H1 (cell line): ENCODE measurements at regions not wholly inside any gene's neighbourhood (a gene's known extent, or its start where the extent isn't known, plus 50 kb on each side); places are given as distances from the start of the nearest gene placed in this dataset.

Experiments used
- CTCF ChIA-PET: fragments of 300-600 bp; sonication (Branson Sonifier 250); formaldehyde crosslinking; loops from one replicate; lab custom pipeline; 2021; ENCODE audit not compliant: partially characterized antibody; lab: Charles Lee
- POLR2A ChIA-PET: fragments of 300-600 bp; sonication (Branson Sonifier 250); formaldehyde crosslinking; loops from one replicate; lab custom pipeline; 2021; ENCODE audit warnings: inconsistent platforms; ENCODE audit not compliant: partially characterized antibody; lab: Charles Lee
- DNase-seq, 2 experiments: peaks; one replicate each; pipeline versions ENCODE4 v3.0.0 to v3.0.0-alpha.2; 2010 to 2022; ENCODE audit warnings: low spot score in 2 of 2, low read depth in 1 of 2, mixed read lengths in 1 of 2
- FAIRE-seq: peaks from 2 replicates; lab custom pipeline; 2011; peaks lifted over from hg19 to GRCh38; lab: Jason Lieb, UNC
- H2AFZ ChIP-seq: 2 replicates; pipeline ENCODE4 v1.8.1; 2012; ENCODE audit warnings: low read length, inconsistent platforms
- H2AK5ac ChIP-seq: 2 replicates; pipeline ENCODE4 v1.6.1; 2013; ENCODE audit warnings: low read depth, low read length
- H2BK120ac ChIP-seq: replicated peaks from 2 replicates; pipeline ENCODE3; 2013; ENCODE audit warnings: low read depth, low read length, inconsistent platforms
- H2BK12ac ChIP-seq: 2 replicates; pipeline ENCODE4 v1.6.1; 2013; ENCODE audit warnings: low read depth, low read length
- H2BK15ac ChIP-seq: 2 replicates; pipeline ENCODE4 v1.6.1; 2013; ENCODE audit warnings: low read length
- H2BK20ac ChIP-seq: 2 replicates; pipeline ENCODE4 v1.6.1; 2013; ENCODE audit warnings: low read length
- H2BK5ac ChIP-seq: 2 replicates; pipeline ENCODE4 v1.6.1; 2013; ENCODE audit warnings: low read depth, low read length
- H3K14ac ChIP-seq: 2 replicates; pipeline ENCODE4 v1.6.1; 2013; ENCODE audit warnings: inconsistent platforms; ENCODE audit not compliant: insufficient read length
- H3K18ac ChIP-seq: 2 replicates; pipeline ENCODE4 v1.6.1; 2013; ENCODE audit warnings: low read length; ENCODE audit errors: extremely low read depth
- H3K23ac ChIP-seq: 2 replicates; pipeline ENCODE4 v1.6.1; 2013; ENCODE audit warnings: inconsistent platforms; ENCODE audit not compliant: insufficient read length
- H3K23me2 ChIP-seq: 2 replicates; pipeline ENCODE4 v1.6.1; 2013; ENCODE audit warnings: low read depth, low read length
- H3K27ac ChIP-seq: 2 replicates; pipeline ENCODE4 v1.6.1; 2011; ENCODE audit warnings: low read depth, low read length, inconsistent platforms
- H3K27me3 ChIP-seq, 4 experiments: replicated peaks in 1 of 4; 1 replicate in 1 of 4; 2 replicates in 3 of 4; pipeline versions ENCODE4 v1.6.1 to v1.8.1; 2011 to 2013; ENCODE audit warnings: low read length in 3 of 4, mild to moderate bottlenecking in 3 of 4, inconsistent platforms in 2 of 4, mixed read lengths in 2 of 4, moderate library complexity in 1 of 4; ENCODE audit not compliant: control insufficient read depth in 3 of 4, insufficient read depth in 3 of 4; ENCODE audit errors: extremely low read depth in 1 of 4
- H3K36me3 ChIP-seq, 4 experiments: 2 replicates each; pipeline versions ENCODE4 v1.6.1 to v1.8.1; 2011 to 2013; ENCODE audit warnings: mild to moderate bottlenecking in 4 of 4, low read length in 3 of 4, moderate library complexity in 2 of 4, control low read depth in 1 of 4, inconsistent platforms in 1 of 4; ENCODE audit not compliant: insufficient read depth in 4 of 4, control insufficient read depth in 2 of 4
- H3K4ac ChIP-seq: replicated peaks from 2 replicates; pipeline ENCODE3; 2013; ENCODE audit warnings: low read length, low read depth, mixed read lengths, inconsistent platforms; ENCODE audit not compliant: insufficient read length
- H3K4me1 ChIP-seq, 4 experiments: replicated peaks in 1 of 4; 1 replicate in 1 of 4; 2 replicates in 3 of 4; pipeline versions ENCODE4 v1.6.1 to v1.8.1; 2011 to 2013; ENCODE audit warnings: low read length in 3 of 4, inconsistent platforms in 2 of 4, mixed read lengths in 1 of 4; ENCODE audit not compliant: insufficient read depth in 4 of 4, control insufficient read depth in 3 of 4
- H3K4me2 ChIP-seq, 2 experiments: 2 replicates each; pipeline versions ENCODE4 v1.6.1 to v1.8.1; 2011 to 2013; ENCODE audit warnings: low read depth in 2 of 2, low read length in 2 of 2, control low read depth in 1 of 2, inconsistent platforms in 1 of 2, mild to moderate bottlenecking in 1 of 2; ENCODE audit not compliant: insufficient read depth in 1 of 2
- H3K4me3 ChIP-seq, 4 experiments: fragments of 200-600, 300-600 bp in 1 of 4; sonication (generic), shearing (Covaris generic), sonication (Bioruptor Twin) in 1 of 4; 2 replicates each; pipeline versions ENCODE4 v1.5.1 to v1.8.1; 2011 to 2016; ENCODE audit warnings: low read length in 4 of 4, low read depth in 3 of 4, control low read depth in 2 of 4, inconsistent platforms in 2 of 4, mild to moderate bottlenecking in 2 of 4, mixed read lengths in 1 of 4, moderate library complexity in 1 of 4; ENCODE audit not compliant: insufficient read depth in 2 of 4; ENCODE audit errors: extremely low read depth in 1 of 4
- H3K56ac ChIP-seq: replicated peaks from 2 replicates; pipeline ENCODE3; 2013; ENCODE audit warnings: low read depth, mild to moderate bottlenecking, mixed read lengths, low read length, inconsistent platforms; ENCODE audit not compliant: insufficient read length
- H3K79me1 ChIP-seq: 2 replicates; pipeline ENCODE4 v1.6.1; 2013; ENCODE audit warnings: low read depth, low read length, control low read depth
- H3K79me2 ChIP-seq, 2 experiments: 2 replicates each; pipeline versions ENCODE4 v1.6.1 to v1.8.1; 2012 to 2013; ENCODE audit warnings: low read length in 2 of 2, mild to moderate bottlenecking in 2 of 2, inconsistent platforms in 1 of 2; ENCODE audit not compliant: insufficient read depth in 2 of 2, control insufficient read depth in 1 of 2
- H3K9ac ChIP-seq, 4 experiments: replicated peaks in 1 of 4; 1 replicate in 1 of 4; 2 replicates in 3 of 4; pipeline versions ENCODE4 v1.6.1 to v1.8.1; 2011 to 2013; ENCODE audit warnings: low read depth in 3 of 4, low read length in 3 of 4, control low read depth in 2 of 4, mild to moderate bottlenecking in 2 of 4, moderate library complexity in 2 of 4, inconsistent platforms in 1 of 4; ENCODE audit errors: extremely low read depth in 1 of 4
- H3K9me3 ChIP-seq, 2 experiments: 2 replicates each; pipeline versions ENCODE4 v1.6.1 to v1.8.1; 2012 to 2013; ENCODE audit warnings: mild to moderate bottlenecking in 2 of 2, moderate library complexity in 2 of 2, control low read depth in 1 of 2, inconsistent platforms in 1 of 2, low read depth in 1 of 2, low read length in 1 of 2, mixed read lengths in 1 of 2; ENCODE audit not compliant: insufficient read depth in 2 of 2
- H4K20me1 ChIP-seq, 2 experiments: replicated peaks in 1 of 2; 2 replicates each; pipeline versions ENCODE3 to v1.8.1; 2011 to 2013; ENCODE audit warnings: inconsistent platforms in 2 of 2, low read length in 2 of 2, mild to moderate bottlenecking in 1 of 2; ENCODE audit not compliant: insufficient read depth in 2 of 2, control insufficient read depth in 1 of 2
- H4K5ac ChIP-seq: 2 replicates; pipeline ENCODE4 v1.6.1; 2013; ENCODE audit warnings: low read length, low read depth, mixed read lengths, inconsistent platforms; ENCODE audit not compliant: insufficient read length
- H4K8ac ChIP-seq: 2 replicates; pipeline ENCODE4 v1.8.0; 2013; ENCODE audit warnings: mild to moderate bottlenecking, moderate library complexity, low read length, inconsistent platforms; ENCODE audit not compliant: insufficient read depth; ENCODE audit errors: extremely low read depth
- H4K91ac ChIP-seq: replicated peaks from 2 replicates; pipeline ENCODE3; 2013; ENCODE audit warnings: low read length, mixed read lengths, inconsistent platforms; ENCODE audit not compliant: insufficient read length
- BCL11A ChIP-seq, 2 experiments: IDR thresholded peaks; one replicate each; pipeline ENCODE4 v1.6.1; 2011; ENCODE audit warnings: low read depth in 2 of 2, low read length in 2 of 2, mild to moderate bottlenecking in 2 of 2
- BRCA1 ChIP-seq: IDR thresholded peaks from 2 replicates; pipeline ENCODE4 v1.6.1; 2012; ENCODE audit warnings: low read depth, low read length, improper control_type of control experiment
- RAD21 ChIP-seq, 2 experiments: IDR thresholded peaks in 1 of 2; conservative IDR thresholded peaks in 1 of 2; 2 replicates each; pipeline ENCODE4 v1.6.1; 2011; ENCODE audit warnings: low read depth in 2 of 2, low read length in 2 of 2, improper control_type of control experiment in 1 of 2, inconsistent platforms in 1 of 2, mild to moderate bottlenecking in 1 of 2, moderate library complexity in 1 of 2
- SUZ12 ChIP-seq: fragments of 200-600 bp; sonication (generic); IDR thresholded peaks from 2 replicates; pipeline ENCODE4 v1.6.1; 2012; ENCODE audit warnings: mild to moderate bottlenecking, inconsistent platforms, low read length, moderate library complexity, mixed read lengths

DNA sequence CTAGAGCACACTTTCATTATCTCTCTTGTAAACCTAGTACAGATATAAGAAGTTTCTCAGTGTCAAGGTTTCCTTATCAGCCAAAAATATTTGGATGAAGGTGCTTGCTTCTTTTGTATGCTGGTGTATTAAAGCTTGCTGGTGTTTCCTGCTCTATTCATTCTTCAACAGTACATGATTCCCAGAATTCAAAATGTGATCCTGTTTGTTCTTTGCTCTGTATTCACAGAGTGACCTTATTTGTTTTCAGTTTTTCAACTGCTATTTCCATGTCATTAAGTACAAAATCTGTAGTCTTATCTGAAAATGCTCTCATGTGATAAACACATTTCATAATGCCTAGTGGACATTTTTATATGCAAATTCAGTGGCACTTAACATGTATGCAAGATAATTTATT, 1185.8 kb downstream of the SUCLG1 start:
- H3K4me3 ChIP-seq: no peak overlapping the region
- no peak overlapping the region for H2BK20ac ChIP-seq
- H3K79me2 ChIP-seq: no peaks in the 10 kb centered on the region
- H3K4me1 ChIP-seq: peaks cover 0 to 2% (median 0%) of the 10 kb centered on the region in 4 experiments; a peak in 1 of 7 replicates
- no peak overlapping the region for H4K5ac ChIP-seq
- no peak overlapping the region for H3K27ac ChIP-seq
- H2BK120ac ChIP-seq: no peak overlapping the region
- H2AFZ ChIP-seq: no peak overlapping the region
- no peak overlapping the region for H3K9ac ChIP-seq
- H3K27me3 ChIP-seq: peaks cover 0 to 1% (median 0%) of the 10 kb centered on the region in 4 experiments; a peak in 1 of 7 replicates
- H3K56ac ChIP-seq: no peak overlapping the region
- H3K9me3 ChIP-seq: no peaks in the 10 kb centered on the region
- H3K36me3 ChIP-seq: no peaks in the 10 kb centered on the region
- H3K79me1 ChIP-seq: no peaks in the 10 kb centered on the region
- no peaks in the 10 kb centered on the region for H3K23me2 ChIP-seq
- FAIRE-seq: no peak
- H2BK5ac ChIP-seq: no peak overlapping the region
- H3K4me2 ChIP-seq: no peak overlapping the region
- ChIA-PET CTCF (no interaction called here), POLR2A (no interaction called here)
- H3K14ac ChIP-seq: no peak overlapping the region
- no peak overlapping the region for H2BK12ac ChIP-seq
- no peak for DNase-seq
- no peak overlapping the region for H4K8ac ChIP-seq
- no peak overlapping the region for H3K18ac ChIP-seq
- no peak overlapping the region for H2AK5ac ChIP-seq
- no peak overlapping the region for H3K23ac ChIP-seq
- no peaks in the 10 kb centered on the region for H4K20me1 ChIP-seq
- H2BK15ac ChIP-seq: no peak overlapping the region
- H3K4ac ChIP-seq: no peak overlapping the region
- no peak overlapping the region for H4K91ac ChIP-seq
- TF ChIP-seq RAD21 (IDR thresholded peaks at IDR 0.05 in 1 of 2, conservative IDR thresholded peaks at IDR 0.05 in 1 of 2; ENCODE audit: low read depth in 2 of 2, low read length in 2 of 2) (no peak), BRCA1 (no peak), SUZ12 (no peak), BCL11A (IDR thresholded peaks at IDR 0.05; ENCODE audit: low read depth in 2 of 2, low read length in 2 of 2) (no peak)
